IPS-15b (cell line): ENCODE measurements at regions not wholly inside any gene's neighbourhood (a gene's known extent, or its start where the extent isn't known, plus 50 kb on each side); places are given as distances from the start of the nearest gene placed in this dataset.

Experiments
- H3K27me3 ChIP-seq: one replicate; pipeline ENCODE4 v1.6.1; 2013; ENCODE audit warnings: low read length; ENCODE audit not compliant: control insufficient read depth, insufficient read depth
- H3K36me3 ChIP-seq: one replicate; pipeline ENCODE4 v1.6.1; 2013; ENCODE audit warnings: low read length; ENCODE audit not compliant: control insufficient read depth, insufficient read depth
- H3K4me1 ChIP-seq: one replicate; pipeline ENCODE4 v1.6.1; 2013; ENCODE audit warnings: mild to moderate bottlenecking, low read length; ENCODE audit not compliant: control insufficient read depth, insufficient read depth
- H3K4me3 ChIP-seq: one replicate; pipeline ENCODE4 v1.5.1; 2013; ENCODE audit warnings: low read depth, low read length
- H3K9ac ChIP-seq: one replicate; pipeline ENCODE4 v1.6.1; 2013; ENCODE audit warnings: low read depth, mild to moderate bottlenecking, low read length
- H3K9me3 ChIP-seq: one replicate; pipeline ENCODE4 v1.6.1; 2013; ENCODE audit warnings: mild to moderate bottlenecking, low read length; ENCODE audit not compliant: control insufficient read depth, insufficient read depth

DNA sequence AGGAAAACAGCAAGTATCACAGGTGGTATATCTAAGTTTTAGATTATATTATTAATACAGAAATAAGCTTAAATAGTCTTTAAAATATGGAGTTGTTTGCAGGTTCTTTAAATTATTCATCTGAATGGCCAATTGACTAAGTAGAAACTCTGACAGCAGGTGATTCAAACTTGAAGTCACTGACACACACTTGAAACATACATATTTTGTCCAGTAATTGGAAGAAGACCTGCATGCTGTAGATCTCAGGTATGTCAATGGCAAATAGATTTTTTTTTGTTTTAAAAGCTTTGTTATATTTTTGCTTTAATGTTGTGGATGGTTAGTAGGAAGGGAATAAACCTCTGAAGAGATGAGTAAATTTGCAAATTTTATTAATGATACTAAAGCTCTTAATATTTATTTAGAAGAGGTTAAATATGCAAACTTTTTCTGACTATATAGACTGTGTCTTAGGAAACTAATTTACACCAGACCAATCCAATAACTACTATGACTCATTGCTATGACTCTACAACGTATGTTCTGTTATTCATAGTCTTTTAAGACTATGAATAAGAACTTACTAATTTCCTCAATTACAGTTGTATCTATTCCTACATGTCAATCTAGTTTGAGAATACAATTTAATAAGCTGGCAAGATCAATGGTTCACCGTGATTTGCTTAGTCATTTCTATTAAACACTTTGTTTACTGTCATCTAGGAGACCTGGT is 53.9 kb upstream of the RORB start:
- Histone ChIP-seq H3K9ac (no peak overlapping the region), H3K4me3 (no peak overlapping the region), H3K4me1 (no peaks in the 10 kb centered on the region), H3K27me3 (no peaks in the 10 kb centered on the region), H3K9me3 (no peaks in the 10 kb centered on the region), H3K36me3 (no peaks in the 10 kb centered on the region)

GRCh38 chr9:74444369-74444768 is 52.8 kb upstream of the RORB start:
- H3K4me3 ChIP-seq: no peak overlapping the region
- H3K36me3 ChIP-seq: no peaks in the 10 kb centered on the region
- no peaks in the 10 kb centered on the region for H3K9me3 ChIP-seq
- no peak overlapping the region for H3K9ac ChIP-seq
- H3K4me1 ChIP-seq: no peaks in the 10 kb centered on the region
- no peaks in the 10 kb centered on the region for H3K27me3 ChIP-seq
